ENCODE measurements at regions not wholly inside any gene's neighbourhood (a gene's known extent, or its start where the extent isn't known, plus 50 kb on each side); places are given as distances from the start of the nearest gene placed in this dataset.
"Not testable (repeated sequence)": the region's sequence is repeated elsewhere in the genome, so short reads cannot be mapped to it uniquely, and the experiment has no call there.

- H3K27ac ChIP-seq (ENCODE audit: low read depth, low read length): no peak overlapping the region
These were observed 118.1 kb downstream of the C9orf152 start for GRCh38 chr9:110089681-110090370.

GRCh38 chr9:110092792-110093191 is 115.2 kb downstream of the C9orf152 start:
- no peak overlapping the region for H3K27ac ChIP-seq (ENCODE audit: low read depth, low read length)
- WGBS, 3 donors: 84 to 87% (median 84%) methylated on average over 5 of the region's 5 CpGs

More at GRCh38 chr9:110089681-110090370, 118.1 kb downstream of the C9orf152 start:
- 18 to 68% (median 62%) methylated on average over 12 of the region's 12 CpGs for WGBS, 3 donors

GRCh38 chr9:110093417-110093816 is 114.5 kb downstream of the C9orf152 start:
- 69 to 82% (median 75%) methylated on average over 2 of the region's 2 CpGs for WGBS, 3 donors
- no peak overlapping the region for H3K27ac ChIP-seq (ENCODE audit: low read depth, low read length)

- 91 to 94% (median 93%) methylated on average over 4 of the region's 4 CpGs for WGBS, 3 donors
- H3K27ac ChIP-seq (ENCODE audit: low read depth, low read length): no peak overlapping the region
These were observed 114.1 kb downstream of the C9orf152 start for GRCh38 chr9:110093871-110094270.

- 70 to 88% (median 72%) methylated on average over 2 of the region's 2 CpGs for WGBS, 3 donors
- H3K27ac ChIP-seq (ENCODE audit: low read depth, low read length): peak overlapping the region; percentile 23
These were observed 112.8 kb downstream of the C9orf152 start for GRCh38 chr9:110095161-110095595.

GRCh38 chr9:110095776-110096175 is 112.2 kb downstream of the C9orf152 start:
- WGBS, 3 donors: 85 to 96% (median 89%) methylated on average over 2 of the region's 2 CpGs
- no peak overlapping the region for H3K27ac ChIP-seq (ENCODE audit: low read depth, low read length)

- not testable (repeated sequence) for H3K27ac ChIP-seq (ENCODE audit: low read depth, low read length)
- 82 to 88% (median 86%) methylated on average over 3 of the region's 3 CpGs for WGBS, 3 donors
These were observed 111.3 kb downstream of the C9orf152 start for GRCh38 chr9:110096674-110097073.

GRCh38 chr9:110099236-110100095 is 108.5 kb downstream of the C9orf152 start:
- WGBS, 3 donors: 56 to 63% (median 60%) methylated on average over 5 of the region's 5 CpGs
- no peak overlapping the region for H3K27ac ChIP-seq (ENCODE audit: low read depth, low read length)

GRCh38 chr9:110101531-110102161 is 106.3 kb downstream of the C9orf152 start:
- WGBS, 3 donors: 67 to 71% (median 68%) methylated on average over 8 of the region's 8 CpGs
- H3K27ac ChIP-seq (ENCODE audit: low read depth, low read length): no peak overlapping the region

GRCh38 chr9:110103257-110103656 is 104.7 kb downstream of the C9orf152 start:
- 72 to 83% (median 82%) methylated on average over 2 of the region's 2 CpGs for WGBS, 3 donors
- no peak overlapping the region for H3K27ac ChIP-seq (ENCODE audit: low read depth, low read length)

GRCh38 chr9:110104261-110104809 is 103.6 kb downstream of the C9orf152 start:
- no peak overlapping the region for H3K27ac ChIP-seq (ENCODE audit: low read depth, low read length)
- WGBS, 3 donors: 57 to 79% (median 64%) methylated on average over 5 of the region's 5 CpGs

GRCh38 chr9:110105107-110105506 is 102.9 kb downstream of the C9orf152 start:
- 47 to 67% (median 51%) methylated on average over 2 of the region's 2 CpGs for WGBS, 3 donors
- H3K27ac ChIP-seq (ENCODE audit: low read depth, low read length): no peak overlapping the region

- H3K27ac ChIP-seq (ENCODE audit: low read depth, low read length): no peak overlapping the region
- WGBS, 3 donors: 72 to 87% (median 81%) methylated on average over 2 of the region's 2 CpGs
These were observed 101.3 kb downstream of the C9orf152 start for GRCh38 chr9:110106661-110107060.

- 76 to 85% (median 77%) methylated on average over 7 of the region's 7 CpGs for WGBS, 3 donors
These were observed 98.4 kb downstream of the C9orf152 start for GRCh38 chr9:110109333-110110092.

GRCh38 chr9:110110154-110110553 is 97.8 kb downstream of the C9orf152 start:
- H3K27ac ChIP-seq (ENCODE audit: low read depth, low read length): no peak overlapping the region
- 77 to 85% (median 83%) methylated on average over 2 of the region's 2 CpGs for WGBS, 3 donors

More at GRCh38 chr9:110109333-110110092, 98.4 kb downstream of the C9orf152 start:
- no peak overlapping the region for H3K27ac ChIP-seq (ENCODE audit: low read depth, low read length)

- H3K27ac ChIP-seq (ENCODE audit: low read depth, low read length): no peak overlapping the region
- WGBS, 3 donors: 55 to 73% (median 71%) methylated on average over 3 of the region's 3 CpGs
These were observed 96.1 kb downstream of the C9orf152 start for GRCh38 chr9:110111868-110112267.

- H3K27ac ChIP-seq (ENCODE audit: low read depth, low read length): no peak overlapping the region
- WGBS, 3 donors: 91 to 93% (median 91%) methylated on average over 4 of the region's 4 CpGs
These were observed 95.2 kb downstream of the C9orf152 start for GRCh38 chr9:110112792-110113191.
